Right lobe of liver (tissue), 4 donors: ENCODE measurements at regions not wholly inside any gene's neighbourhood (a gene's known extent, or its start where the extent isn't known, plus 50 kb on each side); places are given as distances from the start of the nearest gene placed in this dataset.

ENCODE experiments used
- POLR2A ChIP-seq: fragments of 450-650 bp; IDR thresholded peaks from one replicate; pipeline ENCODE4 v1.6.1; 2017; ENCODE audit warnings: antibody characterized with exemption, mild to moderate bottlenecking
- TF ChIP-seq, protein P1 (sequence below), 4 donors: fragments of 200-600 bp in 3 of 4; fragments of 450-650 bp in 1 of 4; IDR thresholded peaks; one replicate each; pipeline versions ENCODE4 v1.5.1 to v1.8.0; 2016 to 2022; ENCODE audit warnings: antibody characterized with exemption in 4 of 4, mild to moderate bottlenecking in 2 of 4
- donor health status: DM: no; HTN: no; CAD: no.
- donor health status: DM: no; HTN: no; CAD: no.
- donor health status: DM: no; HTN: yes; CAD: no.

DNA sequence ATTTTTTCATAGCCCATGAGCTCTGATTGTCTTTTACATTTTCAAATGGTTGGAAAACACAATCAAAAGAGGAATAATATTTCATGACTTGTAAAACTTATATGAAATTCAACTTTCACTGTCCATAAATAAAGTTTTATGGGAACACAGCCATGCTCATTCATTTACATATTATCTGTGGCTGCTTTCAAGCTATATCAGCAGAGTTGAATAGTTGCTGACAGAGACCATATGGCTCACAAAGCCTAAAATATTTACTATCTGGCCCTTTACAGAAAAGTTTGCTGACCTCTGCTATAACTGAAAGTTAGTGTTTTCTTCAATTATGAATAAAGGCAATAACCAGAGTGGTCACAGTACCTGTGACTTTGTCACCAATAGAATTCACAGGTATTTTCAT, 128.2 kb upstream of the GNAO1 start:
- TF ChIP-seq POLR2A: no peak
- TF ChIP-seq, protein P1, sequence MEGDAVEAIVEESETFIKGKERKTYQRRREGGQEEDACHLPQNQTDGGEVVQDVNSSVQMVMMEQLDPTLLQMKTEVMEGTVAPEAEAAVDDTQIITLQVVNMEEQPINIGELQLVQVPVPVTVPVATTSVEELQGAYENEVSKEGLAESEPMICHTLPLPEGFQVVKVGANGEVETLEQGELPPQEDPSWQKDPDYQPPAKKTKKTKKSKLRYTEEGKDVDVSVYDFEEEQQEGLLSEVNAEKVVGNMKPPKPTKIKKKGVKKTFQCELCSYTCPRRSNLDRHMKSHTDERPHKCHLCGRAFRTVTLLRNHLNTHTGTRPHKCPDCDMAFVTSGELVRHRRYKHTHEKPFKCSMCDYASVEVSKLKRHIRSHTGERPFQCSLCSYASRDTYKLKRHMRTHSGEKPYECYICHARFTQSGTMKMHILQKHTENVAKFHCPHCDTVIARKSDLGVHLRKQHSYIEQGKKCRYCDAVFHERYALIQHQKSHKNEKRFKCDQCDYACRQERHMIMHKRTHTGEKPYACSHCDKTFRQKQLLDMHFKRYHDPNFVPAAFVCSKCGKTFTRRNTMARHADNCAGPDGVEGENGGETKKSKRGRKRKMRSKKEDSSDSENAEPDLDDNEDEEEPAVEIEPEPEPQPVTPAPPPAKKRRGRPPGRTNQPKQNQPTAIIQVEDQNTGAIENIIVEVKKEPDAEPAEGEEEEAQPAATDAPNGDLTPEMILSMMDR (IDR thresholded peaks at IDR 0.05): no peak
